IPS-18a (cell line): ENCODE measurements at regions not wholly inside any gene's neighbourhood (a gene's known extent, or its start where the extent isn't known, plus 50 kb on each side); places are given as distances from the start of the nearest gene placed in this dataset.

Experiments
- H3K27ac ChIP-seq: one replicate; pipeline ENCODE4 v1.5.1; 2013; ENCODE audit warnings: low read length
- H3K27me3 ChIP-seq: one replicate; pipeline ENCODE4 v1.6.1; 2013; ENCODE audit warnings: mild to moderate bottlenecking, low read length; ENCODE audit not compliant: control insufficient read depth, insufficient read depth
- H3K36me3 ChIP-seq: one replicate; pipeline ENCODE4 v1.6.1; 2013; ENCODE audit warnings: low read depth, low read length; ENCODE audit not compliant: control insufficient read depth
- H3K4me1 ChIP-seq: one replicate; pipeline ENCODE4 v1.6.1; 2013; ENCODE audit warnings: low read depth, low read length; ENCODE audit not compliant: control insufficient read depth
- H3K4me3 ChIP-seq: one replicate; pipeline ENCODE4 v1.5.1; 2013; ENCODE audit warnings: low read length
- H3K9ac ChIP-seq: one replicate; pipeline ENCODE4 v1.6.1; 2013; ENCODE audit warnings: mild to moderate bottlenecking, low read length, moderate library complexity
- H3K9me3 ChIP-seq: one replicate; pipeline ENCODE4 v1.6.1; 2013; ENCODE audit warnings: low read depth, low read length; ENCODE audit not compliant: control insufficient read depth

- H3K4me1 ChIP-seq, result no peaks in the 10 kb centered on the region
- no peaks in the 10 kb centered on the region for H3K9me3 ChIP-seq
- H3K27ac ChIP-seq, result no peak overlapping the region
- H3K9ac ChIP-seq, result no peak overlapping the region
- H3K4me3 ChIP-seq, result no peak overlapping the region
- H3K36me3 ChIP-seq, result no peaks in the 10 kb centered on the region
- H3K27me3 ChIP-seq, result no peaks in the 10 kb centered on the region
Measured at GRCh38 chr4:35965300-35965699, 279.0 kb downstream of the ARAP2 start.

- Histone ChIP-seq H3K9me3 (no peaks in the 10 kb centered on the region), H3K4me1 (no peaks in the 10 kb centered on the region), H3K27ac (no peak overlapping the region), H3K27me3 (no peaks in the 10 kb centered on the region), H3K9ac (no peak overlapping the region), H3K4me3 (no peak overlapping the region), H3K36me3 (no peaks in the 10 kb centered on the region)
Measured at GRCh38 chr4:35966566-35966965, 277.7 kb downstream of the ARAP2 start.

- no peaks in the 10 kb centered on the region for H3K36me3 ChIP-seq
- no peaks in the 10 kb centered on the region for H3K27me3 ChIP-seq
- no peak overlapping the region for H3K27ac ChIP-seq
- H3K4me1 ChIP-seq, result no peaks in the 10 kb centered on the region
- H3K9me3 ChIP-seq, result no peaks in the 10 kb centered on the region
- no peak overlapping the region for H3K9ac ChIP-seq
- H3K4me3 ChIP-seq, result no peak overlapping the region
Measured at GRCh38 chr4:35970366-35970960, 273.9 kb downstream of the ARAP2 start.

GRCh38 chr4:35972814-35973213, 271.5 kb downstream of the ARAP2 start:
- Histone ChIP-seq H3K27me3 (no peaks in the 10 kb centered on the region), H3K9me3 (no peaks in the 10 kb centered on the region), H3K36me3 (no peaks in the 10 kb centered on the region), H3K4me1 (no peaks in the 10 kb centered on the region), H3K4me3 (no peak overlapping the region), H3K27ac (no peak overlapping the region), H3K9ac (no peak overlapping the region)

- Histone ChIP-seq H3K36me3 (no peaks in the 10 kb centered on the region), H3K4me3 (no peak overlapping the region), H3K9ac (no peak overlapping the region), H3K27ac (no peak overlapping the region), H3K27me3 (no peaks in the 10 kb centered on the region), H3K9me3 (no peaks in the 10 kb centered on the region), H3K4me1 (no peaks in the 10 kb centered on the region)
Measured at GRCh38 chr4:35975617-35976355, 268.5 kb downstream of the ARAP2 start.

- Histone ChIP-seq H3K27me3 (no peaks in the 10 kb centered on the region), H3K9ac (no peak overlapping the region), H3K36me3 (no peaks in the 10 kb centered on the region), H3K4me3 (no peak overlapping the region), H3K27ac (no peak overlapping the region), H3K9me3 (no peaks in the 10 kb centered on the region), H3K4me1 (no peaks in the 10 kb centered on the region)
Measured at GRCh38 chr4:35978551-35978950, 265.8 kb downstream of the ARAP2 start.

- Histone ChIP-seq H3K9ac (no peak overlapping the region), H3K4me3 (no peak overlapping the region), H3K4me1 (no peaks in the 10 kb centered on the region), H3K27me3 (no peaks in the 10 kb centered on the region), H3K27ac (no peak overlapping the region), H3K36me3 (no peaks in the 10 kb centered on the region), H3K9me3 (no peaks in the 10 kb centered on the region)
Measured at GRCh38 chr4:35982318-35982717, 262.0 kb downstream of the ARAP2 start.

- Histone ChIP-seq H3K36me3 (no peaks in the 10 kb centered on the region), H3K27me3 (no peaks in the 10 kb centered on the region), H3K4me1 (no peaks in the 10 kb centered on the region)
Measured at GRCh38 chr4:35986537-35986936, 257.8 kb downstream of the ARAP2 start.

GRCh38 chr4:35993606-35994005, 250.7 kb downstream of the ARAP2 start:
- no peak overlapping the region for H3K4me3 ChIP-seq
- H3K9me3 ChIP-seq, result no peaks in the 10 kb centered on the region
- H3K27ac ChIP-seq, result no peak overlapping the region
- no peaks in the 10 kb centered on the region for H3K4me1 ChIP-seq
- H3K36me3 ChIP-seq, result no peaks in the 10 kb centered on the region
- no peaks in the 10 kb centered on the region for H3K27me3 ChIP-seq
- H3K9ac ChIP-seq, result no peak overlapping the region

More at GRCh38 chr4:35986537-35986936, 257.8 kb downstream of the ARAP2 start:
- Histone ChIP-seq H3K4me3 (no peak overlapping the region), H3K27ac (no peak overlapping the region), H3K9ac (no peak overlapping the region), H3K9me3 (no peaks in the 10 kb centered on the region)

GRCh38 chr4:36000941-36001557, 243.3 kb downstream of the ARAP2 start:
- no peaks in the 10 kb centered on the region for H3K27me3 ChIP-seq
- H3K4me3 ChIP-seq, result no peak overlapping the region
- H3K36me3 ChIP-seq, result no peaks in the 10 kb centered on the region
- H3K27ac ChIP-seq, result no peak overlapping the region
- no peaks in the 10 kb centered on the region for H3K4me1 ChIP-seq
- H3K9me3 ChIP-seq, result no peaks in the 10 kb centered on the region
- no peak overlapping the region for H3K9ac ChIP-seq

- no peak overlapping the region for H3K4me3 ChIP-seq
- no peaks in the 10 kb centered on the region for H3K36me3 ChIP-seq
- H3K27ac ChIP-seq, result no peak overlapping the region
- no peak overlapping the region for H3K9ac ChIP-seq
- no peaks in the 10 kb centered on the region for H3K4me1 ChIP-seq
- no peaks in the 10 kb centered on the region for H3K27me3 ChIP-seq
- H3K9me3 ChIP-seq, result no peaks in the 10 kb centered on the region
Measured at GRCh38 chr4:36003051-36003450, 241.3 kb downstream of the ARAP2 start.
